H1 (cell line): ENCODE measurements at regions not wholly inside any gene's neighbourhood (a gene's known extent, or its start where the extent isn't known, plus 50 kb on each side); places are given as distances from the start of the nearest gene placed in this dataset.

Experiments
- CTCF ChIA-PET: fragments of 300-600 bp; sonication (Branson Sonifier 250); formaldehyde crosslinking; loops from one replicate; lab custom pipeline; 2021; ENCODE audit not compliant: partially characterized antibody; lab: Charles Lee
- POLR2A ChIA-PET: fragments of 300-600 bp; sonication (Branson Sonifier 250); formaldehyde crosslinking; loops from one replicate; lab custom pipeline; 2021; ENCODE audit warnings: inconsistent platforms; ENCODE audit not compliant: partially characterized antibody; lab: Charles Lee
- DNase-seq, 2 experiments: peaks; one replicate each; pipeline versions ENCODE4 v3.0.0 to v3.0.0-alpha.2; 2010 to 2022; ENCODE audit warnings: low spot score in 2 of 2, low read depth in 1 of 2, mixed read lengths in 1 of 2
- FAIRE-seq: peaks from 2 replicates; lab custom pipeline; 2011; peaks lifted over from hg19 to GRCh38; lab: Jason Lieb, UNC
- H2AFZ ChIP-seq: 2 replicates; pipeline ENCODE4 v1.8.1; 2012; ENCODE audit warnings: low read length, inconsistent platforms
- H2AK5ac ChIP-seq: 2 replicates; pipeline ENCODE4 v1.6.1; 2013; ENCODE audit warnings: low read depth, low read length
- H2BK120ac ChIP-seq: replicated peaks from 2 replicates; pipeline ENCODE3; 2013; ENCODE audit warnings: low read depth, low read length, inconsistent platforms
- H2BK12ac ChIP-seq: 2 replicates; pipeline ENCODE4 v1.6.1; 2013; ENCODE audit warnings: low read depth, low read length
- H2BK15ac ChIP-seq: 2 replicates; pipeline ENCODE4 v1.6.1; 2013; ENCODE audit warnings: low read length
- H2BK20ac ChIP-seq: 2 replicates; pipeline ENCODE4 v1.6.1; 2013; ENCODE audit warnings: low read length
- H2BK5ac ChIP-seq: 2 replicates; pipeline ENCODE4 v1.6.1; 2013; ENCODE audit warnings: low read depth, low read length
- H3K14ac ChIP-seq: 2 replicates; pipeline ENCODE4 v1.6.1; 2013; ENCODE audit warnings: inconsistent platforms; ENCODE audit not compliant: insufficient read length
- H3K18ac ChIP-seq: 2 replicates; pipeline ENCODE4 v1.6.1; 2013; ENCODE audit warnings: low read length; ENCODE audit errors: extremely low read depth
- H3K23ac ChIP-seq: 2 replicates; pipeline ENCODE4 v1.6.1; 2013; ENCODE audit warnings: inconsistent platforms; ENCODE audit not compliant: insufficient read length
- H3K23me2 ChIP-seq: 2 replicates; pipeline ENCODE4 v1.6.1; 2013; ENCODE audit warnings: low read depth, low read length
- H3K27ac ChIP-seq: 2 replicates; pipeline ENCODE4 v1.6.1; 2011; ENCODE audit warnings: low read depth, low read length, inconsistent platforms
- H3K27me3 ChIP-seq, 4 experiments: replicated peaks in 1 of 4; 1 replicate in 1 of 4; 2 replicates in 3 of 4; pipeline versions ENCODE4 v1.6.1 to v1.8.1; 2011 to 2013; ENCODE audit warnings: low read length in 3 of 4, mild to moderate bottlenecking in 3 of 4, inconsistent platforms in 2 of 4, mixed read lengths in 2 of 4, moderate library complexity in 1 of 4; ENCODE audit not compliant: control insufficient read depth in 3 of 4, insufficient read depth in 3 of 4; ENCODE audit errors: extremely low read depth in 1 of 4
- H3K36me3 ChIP-seq, 4 experiments: 2 replicates each; pipeline versions ENCODE4 v1.6.1 to v1.8.1; 2011 to 2013; ENCODE audit warnings: mild to moderate bottlenecking in 4 of 4, low read length in 3 of 4, moderate library complexity in 2 of 4, control low read depth in 1 of 4, inconsistent platforms in 1 of 4; ENCODE audit not compliant: insufficient read depth in 4 of 4, control insufficient read depth in 2 of 4
- H3K4ac ChIP-seq: replicated peaks from 2 replicates; pipeline ENCODE3; 2013; ENCODE audit warnings: low read length, low read depth, mixed read lengths, inconsistent platforms; ENCODE audit not compliant: insufficient read length
- H3K4me1 ChIP-seq, 4 experiments: replicated peaks in 1 of 4; 1 replicate in 1 of 4; 2 replicates in 3 of 4; pipeline versions ENCODE4 v1.6.1 to v1.8.1; 2011 to 2013; ENCODE audit warnings: low read length in 3 of 4, inconsistent platforms in 2 of 4, mixed read lengths in 1 of 4; ENCODE audit not compliant: insufficient read depth in 4 of 4, control insufficient read depth in 3 of 4
- H3K4me2 ChIP-seq, 2 experiments: 2 replicates each; pipeline versions ENCODE4 v1.6.1 to v1.8.1; 2011 to 2013; ENCODE audit warnings: low read depth in 2 of 2, low read length in 2 of 2, control low read depth in 1 of 2, inconsistent platforms in 1 of 2, mild to moderate bottlenecking in 1 of 2; ENCODE audit not compliant: insufficient read depth in 1 of 2
- H3K4me3 ChIP-seq, 4 experiments: fragments of 200-600, 300-600 bp in 1 of 4; sonication (generic), shearing (Covaris generic), sonication (Bioruptor Twin) in 1 of 4; 2 replicates each; pipeline versions ENCODE4 v1.5.1 to v1.8.1; 2011 to 2016; ENCODE audit warnings: low read length in 4 of 4, low read depth in 3 of 4, control low read depth in 2 of 4, inconsistent platforms in 2 of 4, mild to moderate bottlenecking in 2 of 4, mixed read lengths in 1 of 4, moderate library complexity in 1 of 4; ENCODE audit not compliant: insufficient read depth in 2 of 4; ENCODE audit errors: extremely low read depth in 1 of 4
- H3K56ac ChIP-seq: replicated peaks from 2 replicates; pipeline ENCODE3; 2013; ENCODE audit warnings: low read depth, mild to moderate bottlenecking, mixed read lengths, low read length, inconsistent platforms; ENCODE audit not compliant: insufficient read length
- H3K79me1 ChIP-seq: 2 replicates; pipeline ENCODE4 v1.6.1; 2013; ENCODE audit warnings: low read depth, low read length, control low read depth
- H3K79me2 ChIP-seq, 2 experiments: 2 replicates each; pipeline versions ENCODE4 v1.6.1 to v1.8.1; 2012 to 2013; ENCODE audit warnings: low read length in 2 of 2, mild to moderate bottlenecking in 2 of 2, inconsistent platforms in 1 of 2; ENCODE audit not compliant: insufficient read depth in 2 of 2, control insufficient read depth in 1 of 2
- H3K9ac ChIP-seq, 4 experiments: replicated peaks in 1 of 4; 1 replicate in 1 of 4; 2 replicates in 3 of 4; pipeline versions ENCODE4 v1.6.1 to v1.8.1; 2011 to 2013; ENCODE audit warnings: low read depth in 3 of 4, low read length in 3 of 4, control low read depth in 2 of 4, mild to moderate bottlenecking in 2 of 4, moderate library complexity in 2 of 4, inconsistent platforms in 1 of 4; ENCODE audit errors: extremely low read depth in 1 of 4
- H3K9me3 ChIP-seq, 2 experiments: 2 replicates each; pipeline versions ENCODE4 v1.6.1 to v1.8.1; 2012 to 2013; ENCODE audit warnings: mild to moderate bottlenecking in 2 of 2, moderate library complexity in 2 of 2, control low read depth in 1 of 2, inconsistent platforms in 1 of 2, low read depth in 1 of 2, low read length in 1 of 2, mixed read lengths in 1 of 2; ENCODE audit not compliant: insufficient read depth in 2 of 2
- H4K20me1 ChIP-seq, 2 experiments: replicated peaks in 1 of 2; 2 replicates each; pipeline versions ENCODE3 to v1.8.1; 2011 to 2013; ENCODE audit warnings: inconsistent platforms in 2 of 2, low read length in 2 of 2, mild to moderate bottlenecking in 1 of 2; ENCODE audit not compliant: insufficient read depth in 2 of 2, control insufficient read depth in 1 of 2
- H4K5ac ChIP-seq: 2 replicates; pipeline ENCODE4 v1.6.1; 2013; ENCODE audit warnings: low read length, low read depth, mixed read lengths, inconsistent platforms; ENCODE audit not compliant: insufficient read length
- H4K8ac ChIP-seq: 2 replicates; pipeline ENCODE4 v1.8.0; 2013; ENCODE audit warnings: mild to moderate bottlenecking, moderate library complexity, low read length, inconsistent platforms; ENCODE audit not compliant: insufficient read depth; ENCODE audit errors: extremely low read depth
- H4K91ac ChIP-seq: replicated peaks from 2 replicates; pipeline ENCODE3; 2013; ENCODE audit warnings: low read length, mixed read lengths, inconsistent platforms; ENCODE audit not compliant: insufficient read length
- BRCA1 ChIP-seq: IDR thresholded peaks from 2 replicates; pipeline ENCODE4 v1.6.1; 2012; ENCODE audit warnings: low read depth, low read length, improper control_type of control experiment
- EP300 ChIP-seq, 2 experiments: IDR thresholded peaks; 1 replicate in 1 of 2; 2 replicates in 1 of 2; pipeline ENCODE4 v1.6.1; 2011 to 2012; ENCODE audit warnings: low read depth in 2 of 2, low read length in 2 of 2, mild to moderate bottlenecking in 2 of 2, borderline replicate concordance in 1 of 2, inconsistent platforms in 1 of 2, moderate library complexity in 1 of 2
- KDM5A ChIP-seq: fragments of 200-600 bp; IDR thresholded peaks from 2 replicates; pipeline ENCODE4 v1.7.1; 2012; ENCODE audit warnings: mild to moderate bottlenecking, low read length, inconsistent platforms, mixed read lengths
- MAFK ChIP-seq: IDR thresholded peaks from 2 replicates; pipeline ENCODE4 v1.6.1; 2012; ENCODE audit warnings: low read depth, mild to moderate bottlenecking, improper control_type of control experiment, low read length
- NRF1 ChIP-seq: IDR thresholded peaks from 2 replicates; pipeline ENCODE4 v1.6.1; 2011; ENCODE audit warnings: mild to moderate bottlenecking, low read depth, low read length, improper control_type of control experiment
- PHF8 ChIP-seq: fragments of 200-600 bp; sonication (generic); conservative IDR thresholded peaks from 2 replicates; pipeline ENCODE4 v1.7.1; 2012; ENCODE audit warnings: low read depth, mild to moderate bottlenecking, inconsistent platforms, low read length, moderate library complexity
- RAD21 ChIP-seq, 2 experiments: IDR thresholded peaks in 1 of 2; conservative IDR thresholded peaks in 1 of 2; 2 replicates each; pipeline ENCODE4 v1.6.1; 2011; ENCODE audit warnings: low read depth in 2 of 2, low read length in 2 of 2, improper control_type of control experiment in 1 of 2, inconsistent platforms in 1 of 2, mild to moderate bottlenecking in 1 of 2, moderate library complexity in 1 of 2
- SIRT6 ChIP-seq: IDR thresholded peaks from one replicate; pipeline ENCODE4 v1.7.1; 2012; ENCODE audit warnings: low read length, inconsistent platforms
- TEAD4 ChIP-seq: IDR thresholded peaks from 2 replicates; pipeline ENCODE4 v1.6.1; 2012; ENCODE audit warnings: low read depth, low read length, inconsistent platforms, mixed read lengths
- WGBS, 2 experiments: shearing (Covaris generic) in 1 of 2; methylation state at CpG; one replicate each; pipeline versions ENCODE4 v1.1.6 to v1.1.7; 2013 to 2015; ENCODE audit warnings: low lambda C conversion rate in 2 of 2, mixed read lengths in 2 of 2, inconsistent platforms in 1 of 2, low coverage in 1 of 2, missing lambda C conversion rate in 1 of 2; ENCODE audit not compliant: insufficient replicate concordance in 2 of 2, insufficient coverage in 1 of 2, insufficient read length in 1 of 2; ENCODE audit errors: extremely low coverage in 1 of 2, missing lambda C conversion rate in 1 of 2; 5-methylcytosine and 5-hydroxymethylcytosine counted together

DNA sequence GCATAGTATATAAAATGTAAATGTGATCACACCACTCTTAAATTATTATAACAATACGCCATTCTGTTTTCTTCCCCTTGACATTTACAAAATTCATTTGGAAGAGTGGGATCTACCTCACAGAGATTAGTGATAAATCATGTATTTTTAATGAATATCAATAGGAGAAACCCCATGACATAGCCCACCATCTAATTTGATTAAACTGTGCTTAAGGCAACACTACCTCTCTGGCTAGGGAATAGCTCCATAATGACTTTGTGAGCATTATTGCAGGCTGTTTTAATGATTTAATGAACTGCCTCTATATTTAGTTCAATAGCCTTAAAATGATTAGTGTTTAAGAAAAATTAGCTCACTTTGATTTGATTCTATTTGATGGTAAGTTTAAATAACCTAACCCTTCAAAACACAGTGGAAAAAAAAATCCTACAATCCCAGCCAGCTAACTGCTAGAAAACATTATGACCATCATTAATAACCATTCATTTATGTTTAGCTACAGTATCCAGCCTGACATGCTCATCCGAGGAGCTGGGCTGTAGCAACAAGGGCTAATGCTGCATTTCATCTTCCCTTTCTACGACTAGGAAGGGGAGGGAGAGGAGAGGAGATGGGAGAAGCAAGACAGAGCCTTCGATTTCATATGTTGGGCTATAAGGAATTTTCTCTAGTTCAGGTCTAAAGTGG, 75.3 kb upstream of the BCL11A start:
- CTCF ChIA-PET: interaction anchor here (1.0 to 3.5 kb wide), 8 partner anchors 12 to 48 kb away, joined by 3 to 18 read pairs (median 7); no protein-coding TSS in a partner anchor
- POLR2A ChIA-PET: no interaction called here

More for the DNA sequence above, 75.3 kb upstream of the BCL11A start:
- no peak overlapping the region for H3K56ac ChIP-seq
- H2BK15ac ChIP-seq: no peak overlapping the region
- H3K79me1 ChIP-seq: no peaks in the 10 kb centered on the region
- H4K91ac ChIP-seq: no peak overlapping the region
- no peak overlapping the region for H2BK120ac ChIP-seq
- H3K4me2 ChIP-seq: no peak overlapping the region
- no peak overlapping the region for H2BK5ac ChIP-seq
- no peaks in the 10 kb centered on the region for H4K20me1 ChIP-seq
- H4K8ac ChIP-seq: no peak overlapping the region
- no peak overlapping the region for H3K9ac ChIP-seq
- H3K9me3 ChIP-seq: no peaks in the 10 kb centered on the region
- no peak overlapping the region for H3K18ac ChIP-seq
- no peak overlapping the region for H3K14ac ChIP-seq
- no peak overlapping the region for H2BK12ac ChIP-seq
- no peak overlapping the region for H4K5ac ChIP-seq
- WGBS, 2 experiments: 74% methylated on average over 4 of the region's 4 CpGs; no CpG with 5 or more reads in 1 of the 2 experiments
- no peak overlapping the region for H3K4me3 ChIP-seq
- no peaks in the 10 kb centered on the region; a peak in 1 of 7 replicates for H3K4me1 ChIP-seq
- H2BK20ac ChIP-seq: no peak overlapping the region
- H3K23ac ChIP-seq: no peak overlapping the region
- no peaks in the 10 kb centered on the region for H3K79me2 ChIP-seq
- peak overlapping the region; percentile 0; the same call in 1 of the 2 replicates for H2AFZ ChIP-seq
- no peak for TF ChIP-seq RAD21 (IDR thresholded peaks at IDR 0.05 in 1 of 2, conservative IDR thresholded peaks at IDR 0.05 in 1 of 2; ENCODE audit: low read depth in 2 of 2, low read length in 2 of 2)
- TF ChIP-seq TEAD4: no peak
- TF ChIP-seq MAFK: no peak
- no peak for TF ChIP-seq EP300 (IDR thresholded peaks at IDR 0.05; ENCODE audit: borderline replicate concordance in 1 of 2, low read depth in 2 of 2, low read length in 2 of 2)
- TF ChIP-seq NRF1: no peak
- TF ChIP-seq BRCA1: no peak
- TF ChIP-seq SIRT6: no peak
- no peak for TF ChIP-seq PHF8
- no peak for TF ChIP-seq KDM5A
- no peaks in the 10 kb centered on the region for H3K27me3 ChIP-seq
- no peaks in the 10 kb centered on the region for H3K23me2 ChIP-seq
- DNase-seq: no peak
- H3K27ac ChIP-seq: no peak overlapping the region
- H3K4ac ChIP-seq: no peak overlapping the region
- H3K36me3 ChIP-seq: no peaks in the 10 kb centered on the region
- no peak for FAIRE-seq
- H2AK5ac ChIP-seq: no peak overlapping the region
